Calu3 (cell line): ENCODE measurements at regions not wholly inside any gene's neighbourhood (a gene's known extent, or its start where the extent isn't known, plus 50 kb on each side); places are given as distances from the start of the nearest gene placed in this dataset.

Experiments
- BruUV-seq: library from RNA; stranded (reverse); fragments of 400-500 nt; replicated peaks from 2 replicates; lab custom pipeline; 2021; lab: Mats Ljungman, UMichigan
- CTCF ChIA-PET: fragments of 300-600 bp; sonication (Branson Sonifier 250); formaldehyde crosslinking; loops from one replicate; lab custom pipeline; 2022; ENCODE audit warnings: antibody characterized with exemption; lab: Charles Lee
- DNase-seq: peaks from one replicate; pipeline ENCODE4 v3.0.0; 2022
- H3K27ac Mint-ChIP-seq: one replicate; pipeline ENCODE4 v1.8.0; 2022; ENCODE audit warnings: mixed read lengths; ENCODE audit not compliant: unreplicated experiment
- H3K27me3 Mint-ChIP-seq: one replicate; pipeline ENCODE4 v1.8.0; 2022; ENCODE audit warnings: mixed read lengths; ENCODE audit not compliant: unreplicated experiment
- H3K36me3 Mint-ChIP-seq: one replicate; pipeline ENCODE4 v1.8.0; 2022; ENCODE audit warnings: mild to moderate bottlenecking, moderate library complexity, mixed read lengths; ENCODE audit not compliant: insufficient read depth, unreplicated experiment
- H3K4me1 Mint-ChIP-seq: one replicate; pipeline ENCODE4 v1.8.0; 2022; ENCODE audit warnings: mild to moderate bottlenecking, low read depth, mixed read lengths; ENCODE audit not compliant: unreplicated experiment
- H3K4me3 Mint-ChIP-seq: one replicate; pipeline ENCODE4 v1.8.0; 2022; ENCODE audit warnings: mild to moderate bottlenecking, low read depth, moderate library complexity, mixed read lengths; ENCODE audit not compliant: unreplicated experiment
- H3K9me3 Mint-ChIP-seq: one replicate; pipeline ENCODE4 v1.8.0; 2022; ENCODE audit warnings: low read depth, mixed read lengths; ENCODE audit not compliant: unreplicated experiment
- intact Hi-C: fragments of 100-400 bp; cut with micrococcal nuclease; formaldehyde crosslinking; loops from one replicate; pipeline ENCODE4 v1.10.0; 2022; ENCODE audit not compliant: unreplicated experiment
- TF ChIP-seq, protein P1 (sequence below): fragments of 200-600 bp; IDR thresholded peaks from one replicate; pipeline ENCODE4 v1.8.0; 2022; ENCODE audit warnings: antibody characterized with exemption; ENCODE audit not compliant: unreplicated experiment

DNA sequence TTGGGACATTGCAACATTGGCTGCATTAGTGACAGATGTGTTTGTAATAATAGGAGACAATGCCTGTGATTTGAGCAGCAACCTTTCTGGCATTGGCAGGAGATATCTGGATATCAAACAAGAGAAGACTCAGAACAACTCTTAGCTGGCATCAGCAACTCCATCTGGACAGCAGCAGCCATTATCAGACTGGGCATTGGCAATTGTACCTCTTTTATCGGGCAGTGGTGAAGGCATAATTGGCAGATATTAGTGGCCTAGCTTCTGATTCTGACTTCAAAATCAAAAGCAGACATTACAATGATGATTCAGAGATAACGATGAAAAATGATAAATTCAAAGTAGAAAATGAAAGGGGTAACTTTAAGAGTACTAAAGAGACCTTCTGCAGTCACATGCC is 1193.7 kb downstream of the EFNB2 start:
- TF ChIP-seq, protein P1, sequence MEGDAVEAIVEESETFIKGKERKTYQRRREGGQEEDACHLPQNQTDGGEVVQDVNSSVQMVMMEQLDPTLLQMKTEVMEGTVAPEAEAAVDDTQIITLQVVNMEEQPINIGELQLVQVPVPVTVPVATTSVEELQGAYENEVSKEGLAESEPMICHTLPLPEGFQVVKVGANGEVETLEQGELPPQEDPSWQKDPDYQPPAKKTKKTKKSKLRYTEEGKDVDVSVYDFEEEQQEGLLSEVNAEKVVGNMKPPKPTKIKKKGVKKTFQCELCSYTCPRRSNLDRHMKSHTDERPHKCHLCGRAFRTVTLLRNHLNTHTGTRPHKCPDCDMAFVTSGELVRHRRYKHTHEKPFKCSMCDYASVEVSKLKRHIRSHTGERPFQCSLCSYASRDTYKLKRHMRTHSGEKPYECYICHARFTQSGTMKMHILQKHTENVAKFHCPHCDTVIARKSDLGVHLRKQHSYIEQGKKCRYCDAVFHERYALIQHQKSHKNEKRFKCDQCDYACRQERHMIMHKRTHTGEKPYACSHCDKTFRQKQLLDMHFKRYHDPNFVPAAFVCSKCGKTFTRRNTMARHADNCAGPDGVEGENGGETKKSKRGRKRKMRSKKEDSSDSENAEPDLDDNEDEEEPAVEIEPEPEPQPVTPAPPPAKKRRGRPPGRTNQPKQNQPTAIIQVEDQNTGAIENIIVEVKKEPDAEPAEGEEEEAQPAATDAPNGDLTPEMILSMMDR = no peak
- Mint-ChIP-seq H3K27ac (no peak overlapping the region), H3K4me3 (no peak overlapping the region), H3K36me3 (no peaks in the 10 kb centered on the region), H3K4me1 (peaks cover 7% of the 10 kb centered on the region), H3K9me3 (no peaks in the 10 kb centered on the region), H3K27me3 (no peaks in the 10 kb centered on the region)
- intact Hi-C loops = no loop called here
- CTCF ChIA-PET = no interaction called here
- no peak for DNase-seq
- BruUV-seq = no TSS peak

DNA sequence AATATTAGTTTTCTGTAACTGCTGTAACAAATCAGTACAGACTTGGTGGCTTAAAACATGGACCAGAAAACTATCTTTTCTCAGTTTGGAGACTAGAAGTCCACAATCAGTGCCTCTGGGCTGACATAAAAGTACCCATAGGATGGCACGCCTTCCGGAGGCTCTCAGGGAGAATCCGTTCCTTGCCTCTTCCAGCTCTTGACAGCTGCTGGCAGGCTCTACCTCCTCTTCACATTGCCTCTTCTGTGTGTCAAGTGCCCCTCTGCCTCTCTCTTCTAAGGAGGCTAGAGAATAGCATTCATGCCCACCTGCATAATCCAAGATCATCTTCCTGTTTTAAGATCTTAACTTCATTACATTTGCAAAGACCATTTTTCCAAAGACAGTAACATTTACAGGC is 1194.2 kb downstream of the EFNB2 start:
- TF ChIP-seq, protein P1 = no peak
- Mint-ChIP-seq H3K4me3 (no peak overlapping the region), H3K27me3 (no peaks in the 10 kb centered on the region), H3K36me3 (no peaks in the 10 kb centered on the region), H3K9me3 (no peaks in the 10 kb centered on the region), H3K27ac (no peak overlapping the region), H3K4me1 (peaks cover 7% of the 10 kb centered on the region)
- DNase-seq = no peak
- intact Hi-C loops = no loop called here
- CTCF ChIA-PET = no interaction called here
- no TSS peak for BruUV-seq

DNA sequence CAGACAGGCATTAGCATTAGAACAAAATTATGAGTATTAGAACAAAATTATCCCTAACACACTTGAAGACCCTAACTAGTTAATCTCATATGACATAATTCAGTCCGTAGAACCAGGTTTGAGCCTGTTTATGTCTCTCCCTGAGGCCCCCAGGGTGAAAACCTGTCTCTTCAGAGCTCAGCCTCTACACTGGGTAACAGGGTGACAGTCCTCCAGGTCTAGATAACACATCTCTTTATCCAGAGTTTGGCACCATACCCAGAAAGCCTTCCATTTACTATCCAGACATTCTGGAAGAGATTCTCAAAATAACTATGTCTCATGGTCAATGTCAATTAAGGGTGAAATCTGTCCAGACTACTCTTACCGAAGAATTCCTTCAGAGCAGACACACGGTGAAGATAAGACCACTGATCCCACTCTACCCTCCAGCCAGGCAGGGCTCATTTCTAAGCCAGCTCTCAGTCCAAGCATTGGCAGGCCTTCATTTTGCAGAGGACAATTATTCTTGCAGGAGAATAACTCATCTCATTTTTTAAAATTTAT is 1195.3 kb downstream of the EFNB2 start:
- H3K4me3 Mint-ChIP-seq = no peak overlapping the region
- TF ChIP-seq, protein P1 = no peak
- no peaks in the 10 kb centered on the region for H3K27me3 Mint-ChIP-seq
- no peaks in the 10 kb centered on the region for H3K36me3 Mint-ChIP-seq
- no peaks in the 10 kb centered on the region for H3K9me3 Mint-ChIP-seq
- H3K4me1 Mint-ChIP-seq = no peaks in the 10 kb centered on the region
- BruUV-seq = no TSS peak
- no peak for DNase-seq
- no peak overlapping the region for H3K27ac Mint-ChIP-seq
- CTCF ChIA-PET = no interaction called here
- intact Hi-C loops = no loop called here

DNA sequence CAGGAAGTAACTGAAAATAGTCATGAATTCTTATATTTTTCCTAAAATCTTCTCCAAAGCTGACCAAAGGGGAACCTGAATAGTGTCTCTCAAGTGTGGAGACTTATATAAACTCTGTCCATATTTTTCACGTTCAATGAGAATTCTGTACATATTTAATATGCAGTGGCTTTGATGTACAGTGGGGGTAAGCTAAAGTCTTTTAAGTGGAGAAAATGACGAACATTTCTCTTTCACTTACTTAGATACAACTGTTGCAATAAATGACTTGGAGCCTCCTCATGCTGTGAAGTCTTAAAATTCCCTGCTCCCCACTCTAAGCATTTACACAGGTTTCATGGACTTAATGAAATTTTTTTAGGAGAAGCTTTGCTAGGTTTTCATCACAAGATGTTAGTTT is 1196.7 kb downstream of the EFNB2 start:
- CTCF ChIA-PET = no interaction called here
- TF ChIP-seq, protein P1 = no peak
- intact Hi-C loops = no loop called here
- no TSS peak for BruUV-seq
- Mint-ChIP-seq H3K4me3 (no peak overlapping the region), H3K9me3 (no peaks in the 10 kb centered on the region), H3K36me3 (no peaks in the 10 kb centered on the region), H3K27me3 (no peaks in the 10 kb centered on the region), H3K27ac (no peak overlapping the region), H3K4me1 (no peaks in the 10 kb centered on the region)
- DNase-seq = no peak
